HL-60 (cell line): ENCODE measurements at regions not wholly inside any gene's neighbourhood (a gene's known extent, or its start where the extent isn't known, plus 50 kb on each side); places are given as distances from the start of the nearest gene placed in this dataset.

Experiments
- DNase-seq, 2 experiments: peaks; one replicate each; pipeline ENCODE4 v3.0.0-alpha.2; 2010 to 2020; ENCODE audit warnings: low read depth in 1 of 2, low spot score in 1 of 2
- H3K27ac ChIP-seq: fragments of 250-450 bp; sonication (Bioruptor Pico); replicated peaks from 2 replicates; pipeline ENCODE4 v1.5.1; 2020; ENCODE audit warnings: mild to moderate bottlenecking, moderate library complexity
- H3K27me3 ChIP-seq: fragments of 250-450 bp; sonication (Bioruptor Pico); 2 replicates; pipeline ENCODE4 v1.5.1; 2021; ENCODE audit warnings: mild to moderate bottlenecking, moderate library complexity; ENCODE audit not compliant: insufficient read depth, poor library complexity, severe bottlenecking
- H3K4me3 ChIP-seq: replicated peaks from 2 replicates; pipeline ENCODE4 v1.5.1; 2011; ENCODE audit warnings: mild to moderate bottlenecking, control low read depth, low read length; ENCODE audit not compliant: insufficient read depth
- GABPA ChIP-seq: IDR thresholded peaks from 2 replicates; pipeline ENCODE4 v1.6.1; 2012; ENCODE audit warnings: low read depth
- POLR2AphosphoS5 ChIP-seq: IDR thresholded peaks from 2 replicates; pipeline ENCODE4 v1.6.1; 2012; ENCODE audit warnings: low read depth
- SPI1 ChIP-seq: IDR thresholded peaks from 2 replicates; pipeline ENCODE4 v1.6.1; 2012; ENCODE audit warnings: low read depth, mild to moderate bottlenecking, borderline replicate concordance
- TF ChIP-seq, protein P1 (sequence below): IDR thresholded peaks from 2 replicates; pipeline ENCODE4 v1.6.1; 2012; ENCODE audit warnings: low read depth; ENCODE audit not compliant: insufficient replicate concordance
- TF ChIP-seq, protein P2 (sequence below): IDR thresholded peaks from one replicate; pipeline ENCODE4 v1.5.1; 2011; ENCODE audit warnings: low read length, control low read depth, inconsistent platforms; ENCODE audit not compliant: insufficient read depth

DNA sequence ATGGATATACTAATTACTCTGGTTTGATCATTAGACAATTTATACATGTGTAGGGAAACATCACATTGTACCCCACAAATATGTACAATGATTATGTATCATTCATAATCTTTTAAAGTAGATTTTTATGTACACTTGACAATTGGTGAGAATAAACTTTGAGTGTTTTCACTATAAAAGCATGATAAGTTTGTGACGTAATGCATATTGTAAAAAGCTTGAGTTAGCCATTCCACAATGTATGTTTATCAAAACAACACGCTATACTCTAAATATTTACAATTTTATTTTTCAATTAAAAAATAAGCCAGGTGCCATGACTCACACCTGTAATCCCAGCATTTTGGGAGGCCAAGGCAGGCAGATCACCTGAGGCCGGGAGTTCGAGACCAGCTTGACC, 360.1 kb upstream of the ITGA1 start:
- TF ChIP-seq SPI1 (no peak), POLR2AphosphoS5 (no peak), GABPA (no peak)
- TF ChIP-seq, protein P1, sequence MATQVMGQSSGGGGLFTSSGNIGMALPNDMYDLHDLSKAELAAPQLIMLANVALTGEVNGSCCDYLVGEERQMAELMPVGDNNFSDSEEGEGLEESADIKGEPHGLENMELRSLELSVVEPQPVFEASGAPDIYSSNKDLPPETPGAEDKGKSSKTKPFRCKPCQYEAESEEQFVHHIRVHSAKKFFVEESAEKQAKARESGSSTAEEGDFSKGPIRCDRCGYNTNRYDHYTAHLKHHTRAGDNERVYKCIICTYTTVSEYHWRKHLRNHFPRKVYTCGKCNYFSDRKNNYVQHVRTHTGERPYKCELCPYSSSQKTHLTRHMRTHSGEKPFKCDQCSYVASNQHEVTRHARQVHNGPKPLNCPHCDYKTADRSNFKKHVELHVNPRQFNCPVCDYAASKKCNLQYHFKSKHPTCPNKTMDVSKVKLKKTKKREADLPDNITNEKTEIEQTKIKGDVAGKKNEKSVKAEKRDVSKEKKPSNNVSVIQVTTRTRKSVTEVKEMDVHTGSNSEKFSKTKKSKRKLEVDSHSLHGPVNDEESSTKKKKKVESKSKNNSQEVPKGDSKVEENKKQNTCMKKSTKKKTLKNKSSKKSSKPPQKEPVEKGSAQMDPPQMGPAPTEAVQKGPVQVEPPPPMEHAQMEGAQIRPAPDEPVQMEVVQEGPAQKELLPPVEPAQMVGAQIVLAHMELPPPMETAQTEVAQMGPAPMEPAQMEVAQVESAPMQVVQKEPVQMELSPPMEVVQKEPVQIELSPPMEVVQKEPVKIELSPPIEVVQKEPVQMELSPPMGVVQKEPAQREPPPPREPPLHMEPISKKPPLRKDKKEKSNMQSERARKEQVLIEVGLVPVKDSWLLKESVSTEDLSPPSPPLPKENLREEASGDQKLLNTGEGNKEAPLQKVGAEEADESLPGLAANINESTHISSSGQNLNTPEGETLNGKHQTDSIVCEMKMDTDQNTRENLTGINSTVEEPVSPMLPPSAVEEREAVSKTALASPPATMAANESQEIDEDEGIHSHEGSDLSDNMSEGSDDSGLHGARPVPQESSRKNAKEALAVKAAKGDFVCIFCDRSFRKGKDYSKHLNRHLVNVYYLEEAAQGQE, result no peak
- TF ChIP-seq, protein P2, sequence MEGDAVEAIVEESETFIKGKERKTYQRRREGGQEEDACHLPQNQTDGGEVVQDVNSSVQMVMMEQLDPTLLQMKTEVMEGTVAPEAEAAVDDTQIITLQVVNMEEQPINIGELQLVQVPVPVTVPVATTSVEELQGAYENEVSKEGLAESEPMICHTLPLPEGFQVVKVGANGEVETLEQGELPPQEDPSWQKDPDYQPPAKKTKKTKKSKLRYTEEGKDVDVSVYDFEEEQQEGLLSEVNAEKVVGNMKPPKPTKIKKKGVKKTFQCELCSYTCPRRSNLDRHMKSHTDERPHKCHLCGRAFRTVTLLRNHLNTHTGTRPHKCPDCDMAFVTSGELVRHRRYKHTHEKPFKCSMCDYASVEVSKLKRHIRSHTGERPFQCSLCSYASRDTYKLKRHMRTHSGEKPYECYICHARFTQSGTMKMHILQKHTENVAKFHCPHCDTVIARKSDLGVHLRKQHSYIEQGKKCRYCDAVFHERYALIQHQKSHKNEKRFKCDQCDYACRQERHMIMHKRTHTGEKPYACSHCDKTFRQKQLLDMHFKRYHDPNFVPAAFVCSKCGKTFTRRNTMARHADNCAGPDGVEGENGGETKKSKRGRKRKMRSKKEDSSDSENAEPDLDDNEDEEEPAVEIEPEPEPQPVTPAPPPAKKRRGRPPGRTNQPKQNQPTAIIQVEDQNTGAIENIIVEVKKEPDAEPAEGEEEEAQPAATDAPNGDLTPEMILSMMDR, result no peak
- Histone ChIP-seq H3K4me3 (no peak overlapping the region), H3K27ac (no peak overlapping the region), H3K27me3 (no peaks in the 10 kb centered on the region)
- DNase-seq, result no peak

DNA sequence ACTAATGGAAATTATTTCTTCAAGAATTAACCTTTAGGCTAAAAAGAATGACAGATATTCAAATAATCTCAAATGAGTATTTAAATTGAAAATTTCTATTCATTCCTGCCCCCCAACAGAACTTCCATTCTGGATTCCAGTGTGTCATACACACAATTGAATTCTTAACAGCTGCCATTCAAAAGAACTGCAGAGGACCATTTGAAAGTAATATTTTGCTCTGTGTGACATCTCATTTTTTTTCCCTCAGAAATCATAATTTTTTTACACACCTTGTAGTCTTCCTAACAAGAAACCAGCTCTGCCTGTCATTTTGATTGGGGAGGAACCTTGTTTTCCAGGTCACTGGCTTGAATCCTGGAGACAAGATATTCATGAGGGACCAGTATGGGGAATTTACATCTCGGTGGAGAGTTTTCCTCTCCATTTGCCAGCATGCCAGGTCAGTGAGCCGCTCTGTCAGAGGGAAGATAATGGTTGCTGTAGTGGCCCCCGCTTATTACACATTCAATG, 358.7 kb upstream of the ITGA1 start:
- TF ChIP-seq SPI1 (no peak), GABPA (no peak), POLR2AphosphoS5 (no peak)
- TF ChIP-seq, protein P1, result no peak
- TF ChIP-seq, protein P2, result no peak
- Histone ChIP-seq H3K27ac (no peak overlapping the region), H3K4me3 (no peak overlapping the region), H3K27me3 (no peaks in the 10 kb centered on the region)
- no peak for DNase-seq

DNA sequence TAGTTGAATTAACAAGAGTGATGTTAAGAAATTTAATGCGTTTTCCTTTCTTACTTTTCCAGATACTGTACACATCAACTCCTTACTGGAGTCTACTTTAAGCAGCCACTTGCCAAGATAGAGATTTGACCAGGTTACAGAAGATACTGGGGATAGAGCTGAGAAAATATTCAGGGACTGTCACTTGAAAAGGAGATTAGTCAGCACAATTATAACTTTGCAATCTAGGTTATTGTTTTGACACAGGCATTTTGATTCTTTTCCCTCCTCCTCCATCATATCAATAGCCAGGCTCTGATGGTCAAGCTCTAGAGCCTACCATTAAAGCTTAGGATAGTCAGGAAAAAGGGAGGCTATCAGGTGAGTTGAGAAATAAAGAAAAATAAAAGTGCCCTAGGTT, 345.9 kb upstream of the ITGA1 start:
- no peak for DNase-seq
- H3K27ac ChIP-seq, result no peak overlapping the region
- no peak overlapping the region for H3K4me3 ChIP-seq
- no peaks in the 10 kb centered on the region for H3K27me3 ChIP-seq
- no peak for TF ChIP-seq POLR2AphosphoS5
- TF ChIP-seq SPI1, result no peak
- TF ChIP-seq, protein P1, result no peak
- no peak for TF ChIP-seq GABPA
- TF ChIP-seq, protein P2, result no peak
